Stomach (tissue), 4 donors: ENCODE measurements at regions not wholly inside any gene's neighbourhood (a gene's known extent, or its start where the extent isn't known, plus 50 kb on each side); places are given as distances from the start of the nearest gene placed in this dataset.

Experiments used
- CTCF ChIP-seq, 7 experiments: fragments of 450-650 bp in 4 of 7; fragments of 200-600 bp in 3 of 7; sonication (generic) in 3 of 7; IDR thresholded peaks; one replicate each; pipeline ENCODE4 v1.5.1; 2016 to 2019; ENCODE audit warnings: antibody characterized with exemption in 7 of 7, control low read depth in 2 of 7, mild to moderate bottlenecking in 1 of 7
- EP300 ChIP-seq: sonication (generic); formaldehyde crosslinking; IDR thresholded peaks from one replicate; pipeline ENCODE4 v1.6.1; 2017; ENCODE audit warnings: antibody characterized with exemption
- POLR2A ChIP-seq, 4 donors: fragments of 450-650 bp; IDR thresholded peaks; one replicate each; pipeline ENCODE4 v1.6.1; 2016; ENCODE audit warnings: antibody characterized with exemption in 4 of 4, control low read depth in 2 of 4, mild to moderate bottlenecking in 1 of 4, moderate library complexity in 1 of 4
- POLR2AphosphoS5 ChIP-seq, 3 donors: sonication (generic); formaldehyde crosslinking; IDR thresholded peaks; one replicate each; pipeline ENCODE4 v1.6.1; 2016; ENCODE audit warnings: antibody characterized with exemption in 3 of 3

GRCh38 chr15:98151096-98151495 is 190.6 kb downstream of the ARRDC4 start:
- no peak for TF ChIP-seq CTCF (IDR thresholded peaks at IDR 0.05)
- TF ChIP-seq POLR2AphosphoS5 (IDR thresholded peaks at IDR 0.05), result no peak
- no peak for TF ChIP-seq POLR2A (IDR thresholded peaks at IDR 0.05)
- TF ChIP-seq EP300, result no peak
